Stomach (tissue), 8 donors: ENCODE measurements at regions not wholly inside any gene's neighbourhood (a gene's known extent, or its start where the extent isn't known, plus 50 kb on each side); places are given as distances from the start of the nearest gene placed in this dataset.

Experiments
- DNase-seq, 2 donors: peaks; one replicate each; pipeline versions ENCODE4 v3.0.0 to v3.0.0-alpha.2; 2013 to 2019
- H3K27ac ChIP-seq, 5 donors: fragments of 200-600 bp in 4 of 5; sonication (generic) in 4 of 5; one replicate each; pipeline ENCODE4 v1.5.1; 2013 to 2019; ENCODE audit warnings: mild to moderate bottlenecking in 1 of 5, moderate library complexity in 1 of 5
- H3K27me3 ChIP-seq, 3 donors: fragments of 200-600 bp; sonication (generic); one replicate each; pipeline ENCODE4 v1.5.1; 2017 to 2019; ENCODE audit warnings: mixed run types in 1 of 3
- H3K36me3 ChIP-seq, 4 donors: fragments of 200-600 bp; sonication (generic); 1 replicate in 3 of 4; 2 replicates in 1 of 4; pipeline ENCODE4 v1.5.1; 2016 to 2019
- H3K4me1 ChIP-seq, 4 donors: fragments of 200-600 bp; sonication (generic); one replicate each; pipeline ENCODE4 v1.5.1; 2016 to 2019
- H3K4me3 ChIP-seq, 4 donors: fragments of 200-600 bp; sonication (generic) in 3 of 4; one replicate each; pipeline ENCODE4 v1.5.1; 2016 to 2019; ENCODE audit warnings: mild to moderate bottlenecking in 1 of 4
- H3K9me3 ChIP-seq, 4 donors: fragments of 200-600 bp; sonication (generic); one replicate each; pipeline ENCODE4 v1.5.1; 2016 to 2019
- EP300 ChIP-seq: sonication (generic); formaldehyde crosslinking; IDR thresholded peaks from one replicate; pipeline ENCODE4 v1.6.1; 2017; ENCODE audit warnings: antibody characterized with exemption
- POLR2A ChIP-seq, 4 donors: fragments of 450-650 bp; IDR thresholded peaks; one replicate each; pipeline ENCODE4 v1.6.1; 2016; ENCODE audit warnings: antibody characterized with exemption in 4 of 4, control low read depth in 2 of 4, mild to moderate bottlenecking in 1 of 4, moderate library complexity in 1 of 4
- POLR2AphosphoS5 ChIP-seq, 3 donors: sonication (generic); formaldehyde crosslinking; IDR thresholded peaks; one replicate each; pipeline ENCODE4 v1.6.1; 2016; ENCODE audit warnings: antibody characterized with exemption in 3 of 3
- WGBS, 5 donors: extraction: QIAGEN DNeasy Blood & Tissue Kit in 3 of 5; methylation state at CpG; one replicate each; pipeline versions ENCODE4 v1.1.5 to v1.1.7; 2013 to 2018; 5-methylcytosine and 5-hydroxymethylcytosine counted together
- intact Hi-C: fragments of 100-400 bp; cut with DNase I; formaldehyde crosslinking; loops from one replicate; pipeline ENCODE4 v1.15.1; 2023; ENCODE audit warnings: low total_unique reads
- TF ChIP-seq, protein P1 (sequence below), 7 experiments: fragments of 450-650 bp in 4 of 7; fragments of 200-600 bp in 3 of 7; sonication (generic) in 3 of 7; IDR thresholded peaks; one replicate each; pipeline ENCODE4 v1.5.1; 2016 to 2019; ENCODE audit warnings: antibody characterized with exemption in 7 of 7, control low read depth in 2 of 7, mild to moderate bottlenecking in 1 of 7
- donor health status: healthy with polysubstance abuse.
- donor health status: Bipolar disorder and iron deficiency.
- donor health status: healthy.

DNA sequence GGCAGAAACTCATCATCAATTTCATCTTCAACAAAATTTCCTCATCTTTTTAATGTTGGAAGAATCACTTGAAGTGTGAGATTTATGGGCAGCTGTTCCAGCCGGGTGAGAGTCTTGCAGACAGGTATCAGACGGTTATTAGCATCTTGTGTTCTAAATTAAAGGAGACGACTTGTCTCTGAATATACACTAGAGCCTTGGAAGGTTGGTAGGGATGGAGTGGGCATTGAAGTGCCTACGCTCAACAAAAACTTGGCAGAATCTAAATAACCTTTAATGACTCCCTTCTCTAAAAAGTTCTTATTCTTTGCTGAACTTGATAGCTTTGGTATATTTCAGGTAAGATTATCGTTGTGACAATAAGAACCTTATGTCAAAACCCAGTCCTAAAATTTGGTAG lies 111.5 kb upstream of the MAGI3 start:
- TF ChIP-seq POLR2AphosphoS5 (IDR thresholded peaks at IDR 0.05) (no peak), EP300 (no peak), POLR2A (IDR thresholded peaks at IDR 0.05) (no peak)
- TF ChIP-seq, protein P1, sequence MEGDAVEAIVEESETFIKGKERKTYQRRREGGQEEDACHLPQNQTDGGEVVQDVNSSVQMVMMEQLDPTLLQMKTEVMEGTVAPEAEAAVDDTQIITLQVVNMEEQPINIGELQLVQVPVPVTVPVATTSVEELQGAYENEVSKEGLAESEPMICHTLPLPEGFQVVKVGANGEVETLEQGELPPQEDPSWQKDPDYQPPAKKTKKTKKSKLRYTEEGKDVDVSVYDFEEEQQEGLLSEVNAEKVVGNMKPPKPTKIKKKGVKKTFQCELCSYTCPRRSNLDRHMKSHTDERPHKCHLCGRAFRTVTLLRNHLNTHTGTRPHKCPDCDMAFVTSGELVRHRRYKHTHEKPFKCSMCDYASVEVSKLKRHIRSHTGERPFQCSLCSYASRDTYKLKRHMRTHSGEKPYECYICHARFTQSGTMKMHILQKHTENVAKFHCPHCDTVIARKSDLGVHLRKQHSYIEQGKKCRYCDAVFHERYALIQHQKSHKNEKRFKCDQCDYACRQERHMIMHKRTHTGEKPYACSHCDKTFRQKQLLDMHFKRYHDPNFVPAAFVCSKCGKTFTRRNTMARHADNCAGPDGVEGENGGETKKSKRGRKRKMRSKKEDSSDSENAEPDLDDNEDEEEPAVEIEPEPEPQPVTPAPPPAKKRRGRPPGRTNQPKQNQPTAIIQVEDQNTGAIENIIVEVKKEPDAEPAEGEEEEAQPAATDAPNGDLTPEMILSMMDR (IDR thresholded peaks at IDR 0.05) = no peak
- DNase-seq = no peak
- intact Hi-C loops = no loop called here
- 88 to 96% (median 93%) methylated on average over 5 of the region's 5 CpGs for WGBS, 5 donors
- Histone ChIP-seq H3K4me3 (no peak overlapping the region), H3K36me3 (no peaks in the 10 kb centered on the region), H3K27me3 (no peaks in the 10 kb centered on the region), H3K27ac (no peak overlapping the region), H3K4me1 (peaks cover 0 to 9% (median 3%) of the 10 kb centered on the region in 4 donors), H3K9me3 (no peaks in the 10 kb centered on the region)

DNA sequence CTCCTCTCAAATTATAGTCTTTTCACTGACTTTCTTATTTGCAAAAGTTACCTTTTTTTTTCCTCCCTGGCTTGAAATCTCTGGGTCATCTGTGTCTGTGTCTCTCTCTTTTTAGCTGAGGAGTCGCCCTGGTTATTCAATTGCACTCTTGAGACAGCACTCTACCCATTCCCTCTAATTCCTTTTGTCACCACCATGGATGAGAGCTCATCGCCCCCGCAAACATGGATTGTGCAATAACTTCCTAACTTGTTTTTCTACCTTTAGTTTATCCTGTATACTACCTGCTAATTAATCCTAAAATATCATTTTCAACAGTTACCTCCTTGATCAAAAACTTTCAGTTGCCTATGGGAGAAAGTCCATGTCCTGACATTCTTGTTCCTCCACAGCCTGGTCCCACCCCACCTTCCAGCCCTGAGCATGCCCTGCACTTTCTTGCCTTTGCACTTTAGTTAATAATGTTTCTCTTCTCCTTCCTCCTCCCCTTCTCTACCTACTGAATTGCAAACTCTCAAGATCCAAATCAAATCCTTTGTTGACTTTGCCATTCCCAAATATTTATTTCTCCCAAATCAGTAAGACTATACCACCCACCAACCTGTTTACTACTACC lies 110.4 kb upstream of the MAGI3 start:
- WGBS, 5 donors = 50 to 77% (median 68%) methylated on average over 3 of the region's 3 CpGs
- Histone ChIP-seq H3K4me1 (peaks cover 0 to 9% (median 3%) of the 10 kb centered on the region in 4 donors), H3K4me3 (no peak overlapping the region), H3K27me3 (no peaks in the 10 kb centered on the region), H3K27ac (peak overlapping the region in 3 of 5 donors; percentile 10 to 45 (median 37)), H3K9me3 (no peaks in the 10 kb centered on the region), H3K36me3 (no peaks in the 10 kb centered on the region)
- peak in 1 of 2 donors; percentile 22 for DNase-seq
- TF ChIP-seq EP300 (no peak), POLR2A (IDR thresholded peaks at IDR 0.05) (no peak), POLR2AphosphoS5 (IDR thresholded peaks at IDR 0.05) (peak in 1 of 3 donors; percentile 10)
- TF ChIP-seq, protein P1 (IDR thresholded peaks at IDR 0.05) = no peak
- intact Hi-C loops = no loop called here

DNA sequence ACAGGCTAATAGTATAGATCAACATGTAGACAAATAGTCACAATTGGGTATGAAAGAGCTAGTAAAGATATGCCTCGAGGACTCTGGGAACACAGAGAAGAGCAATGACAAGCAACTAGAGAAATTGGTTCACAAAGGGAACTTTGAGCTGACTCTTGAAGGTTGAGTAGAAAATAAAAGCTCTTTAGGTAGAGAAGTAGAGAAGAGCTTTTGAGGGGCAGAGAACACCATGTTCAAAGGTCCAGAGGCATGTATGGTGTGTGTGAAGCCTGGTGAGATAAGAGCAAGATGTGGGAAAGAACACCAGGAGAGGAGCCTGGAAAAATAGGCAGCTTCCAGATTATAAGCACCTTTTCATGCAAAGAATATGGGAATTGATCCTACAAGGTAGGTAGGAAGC lies 109.7 kb upstream of the MAGI3 start:
- Histone ChIP-seq H3K4me3 (no peak overlapping the region), H3K27me3 (no peaks in the 10 kb centered on the region), H3K36me3 (no peaks in the 10 kb centered on the region), H3K27ac (peak overlapping the region in 3 of 5 donors; percentile 37 to 45 (median 38)), H3K9me3 (no peaks in the 10 kb centered on the region), H3K4me1 (peaks cover 0 to 9% (median 3%) of the 10 kb centered on the region in 4 donors)
- intact Hi-C loops = no loop called here
- TF ChIP-seq POLR2AphosphoS5 (IDR thresholded peaks at IDR 0.05) = no peak
- no peak for TF ChIP-seq EP300
- TF ChIP-seq POLR2A (IDR thresholded peaks at IDR 0.05) = no peak
- TF ChIP-seq, protein P1 (IDR thresholded peaks at IDR 0.05) = no peak
- no peak for DNase-seq
- 26 to 56% (median 45%) methylated on average over 1 of the region's 1 CpG for WGBS, 5 donors

DNA sequence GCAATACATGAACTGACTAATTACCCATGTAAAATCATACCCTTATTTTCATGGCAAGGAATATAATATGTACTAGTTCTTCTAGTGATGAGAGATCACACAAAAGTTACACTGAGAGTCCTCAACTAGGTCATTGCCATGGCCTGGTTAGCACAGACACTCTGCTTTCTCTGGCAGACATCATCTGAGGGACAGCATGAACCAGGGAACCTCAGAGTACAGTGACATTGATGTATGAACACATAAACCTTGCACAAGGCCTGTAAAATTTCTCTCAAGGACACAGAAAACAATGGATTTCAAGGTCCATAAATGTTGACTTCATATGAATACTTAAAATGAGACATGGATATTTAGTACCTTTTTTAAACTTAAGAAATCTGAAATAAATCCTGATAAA lies 108.8 kb upstream of the MAGI3 start:
- Histone ChIP-seq H3K27ac (no peak overlapping the region), H3K36me3 (no peaks in the 10 kb centered on the region), H3K9me3 (no peaks in the 10 kb centered on the region), H3K4me3 (no peak overlapping the region), H3K27me3 (no peaks in the 10 kb centered on the region), H3K4me1 (peaks cover 0 to 9% (median 3%) of the 10 kb centered on the region in 4 donors)
- TF ChIP-seq, protein P1 (IDR thresholded peaks at IDR 0.05) = no peak
- TF ChIP-seq POLR2AphosphoS5 (IDR thresholded peaks at IDR 0.05) (no peak), EP300 (no peak), POLR2A (IDR thresholded peaks at IDR 0.05) (no peak)
- intact Hi-C loops = no loop called here
- no peak for DNase-seq
